H1 (cell line): ENCODE measurements at regions not wholly inside any gene's neighbourhood (a gene's known extent, or its start where the extent isn't known, plus 50 kb on each side); places are given as distances from the start of the nearest gene placed in this dataset.
"Not testable (repeated sequence)": the region's sequence is repeated elsewhere in the genome, so short reads cannot be mapped to it uniquely, and the experiment has no call there.

Source experiments
- CTCF ChIA-PET: fragments of 300-600 bp; sonication (Branson Sonifier 250); formaldehyde crosslinking; loops from one replicate; lab custom pipeline; 2021; ENCODE audit not compliant: partially characterized antibody; lab: Charles Lee
- POLR2A ChIA-PET: fragments of 300-600 bp; sonication (Branson Sonifier 250); formaldehyde crosslinking; loops from one replicate; lab custom pipeline; 2021; ENCODE audit warnings: inconsistent platforms; ENCODE audit not compliant: partially characterized antibody; lab: Charles Lee
- DNase-seq, 2 experiments: peaks; one replicate each; pipeline versions ENCODE4 v3.0.0 to v3.0.0-alpha.2; 2010 to 2022; ENCODE audit warnings: low spot score in 2 of 2, low read depth in 1 of 2, mixed read lengths in 1 of 2
- FAIRE-seq: peaks from 2 replicates; lab custom pipeline; 2011; peaks lifted over from hg19 to GRCh38; lab: Jason Lieb, UNC
- H2AFZ ChIP-seq: 2 replicates; pipeline ENCODE4 v1.8.1; 2012; ENCODE audit warnings: low read length, inconsistent platforms
- H2AK5ac ChIP-seq: 2 replicates; pipeline ENCODE4 v1.6.1; 2013; ENCODE audit warnings: low read depth, low read length
- H2BK120ac ChIP-seq: replicated peaks from 2 replicates; pipeline ENCODE3; 2013; ENCODE audit warnings: low read depth, low read length, inconsistent platforms
- H2BK12ac ChIP-seq: 2 replicates; pipeline ENCODE4 v1.6.1; 2013; ENCODE audit warnings: low read depth, low read length
- H2BK15ac ChIP-seq: 2 replicates; pipeline ENCODE4 v1.6.1; 2013; ENCODE audit warnings: low read length
- H2BK20ac ChIP-seq: 2 replicates; pipeline ENCODE4 v1.6.1; 2013; ENCODE audit warnings: low read length
- H2BK5ac ChIP-seq: 2 replicates; pipeline ENCODE4 v1.6.1; 2013; ENCODE audit warnings: low read depth, low read length
- H3K14ac ChIP-seq: 2 replicates; pipeline ENCODE4 v1.6.1; 2013; ENCODE audit warnings: inconsistent platforms; ENCODE audit not compliant: insufficient read length
- H3K18ac ChIP-seq: 2 replicates; pipeline ENCODE4 v1.6.1; 2013; ENCODE audit warnings: low read length; ENCODE audit errors: extremely low read depth
- H3K23ac ChIP-seq: 2 replicates; pipeline ENCODE4 v1.6.1; 2013; ENCODE audit warnings: inconsistent platforms; ENCODE audit not compliant: insufficient read length
- H3K23me2 ChIP-seq: 2 replicates; pipeline ENCODE4 v1.6.1; 2013; ENCODE audit warnings: low read depth, low read length
- H3K27ac ChIP-seq: 2 replicates; pipeline ENCODE4 v1.6.1; 2011; ENCODE audit warnings: low read depth, low read length, inconsistent platforms
- H3K27me3 ChIP-seq, 4 experiments: replicated peaks in 1 of 4; 1 replicate in 1 of 4; 2 replicates in 3 of 4; pipeline versions ENCODE4 v1.6.1 to v1.8.1; 2011 to 2013; ENCODE audit warnings: low read length in 3 of 4, mild to moderate bottlenecking in 3 of 4, inconsistent platforms in 2 of 4, mixed read lengths in 2 of 4, moderate library complexity in 1 of 4; ENCODE audit not compliant: control insufficient read depth in 3 of 4, insufficient read depth in 3 of 4; ENCODE audit errors: extremely low read depth in 1 of 4
- H3K36me3 ChIP-seq, 4 experiments: 2 replicates each; pipeline versions ENCODE4 v1.6.1 to v1.8.1; 2011 to 2013; ENCODE audit warnings: mild to moderate bottlenecking in 4 of 4, low read length in 3 of 4, moderate library complexity in 2 of 4, control low read depth in 1 of 4, inconsistent platforms in 1 of 4; ENCODE audit not compliant: insufficient read depth in 4 of 4, control insufficient read depth in 2 of 4
- H3K4ac ChIP-seq: replicated peaks from 2 replicates; pipeline ENCODE3; 2013; ENCODE audit warnings: low read length, low read depth, mixed read lengths, inconsistent platforms; ENCODE audit not compliant: insufficient read length
- H3K4me1 ChIP-seq, 4 experiments: replicated peaks in 1 of 4; 1 replicate in 1 of 4; 2 replicates in 3 of 4; pipeline versions ENCODE4 v1.6.1 to v1.8.1; 2011 to 2013; ENCODE audit warnings: low read length in 3 of 4, inconsistent platforms in 2 of 4, mixed read lengths in 1 of 4; ENCODE audit not compliant: insufficient read depth in 4 of 4, control insufficient read depth in 3 of 4
- H3K4me2 ChIP-seq, 2 experiments: 2 replicates each; pipeline versions ENCODE4 v1.6.1 to v1.8.1; 2011 to 2013; ENCODE audit warnings: low read depth in 2 of 2, low read length in 2 of 2, control low read depth in 1 of 2, inconsistent platforms in 1 of 2, mild to moderate bottlenecking in 1 of 2; ENCODE audit not compliant: insufficient read depth in 1 of 2
- H3K4me3 ChIP-seq, 4 experiments: fragments of 200-600, 300-600 bp in 1 of 4; sonication (generic), shearing (Covaris generic), sonication (Bioruptor Twin) in 1 of 4; 2 replicates each; pipeline versions ENCODE4 v1.5.1 to v1.8.1; 2011 to 2016; ENCODE audit warnings: low read length in 4 of 4, low read depth in 3 of 4, control low read depth in 2 of 4, inconsistent platforms in 2 of 4, mild to moderate bottlenecking in 2 of 4, mixed read lengths in 1 of 4, moderate library complexity in 1 of 4; ENCODE audit not compliant: insufficient read depth in 2 of 4; ENCODE audit errors: extremely low read depth in 1 of 4
- H3K56ac ChIP-seq: replicated peaks from 2 replicates; pipeline ENCODE3; 2013; ENCODE audit warnings: low read depth, mild to moderate bottlenecking, mixed read lengths, low read length, inconsistent platforms; ENCODE audit not compliant: insufficient read length
- H3K79me1 ChIP-seq: 2 replicates; pipeline ENCODE4 v1.6.1; 2013; ENCODE audit warnings: low read depth, low read length, control low read depth
- H3K79me2 ChIP-seq, 2 experiments: 2 replicates each; pipeline versions ENCODE4 v1.6.1 to v1.8.1; 2012 to 2013; ENCODE audit warnings: low read length in 2 of 2, mild to moderate bottlenecking in 2 of 2, inconsistent platforms in 1 of 2; ENCODE audit not compliant: insufficient read depth in 2 of 2, control insufficient read depth in 1 of 2
- H3K9ac ChIP-seq, 4 experiments: replicated peaks in 1 of 4; 1 replicate in 1 of 4; 2 replicates in 3 of 4; pipeline versions ENCODE4 v1.6.1 to v1.8.1; 2011 to 2013; ENCODE audit warnings: low read depth in 3 of 4, low read length in 3 of 4, control low read depth in 2 of 4, mild to moderate bottlenecking in 2 of 4, moderate library complexity in 2 of 4, inconsistent platforms in 1 of 4; ENCODE audit errors: extremely low read depth in 1 of 4
- H3K9me3 ChIP-seq, 2 experiments: 2 replicates each; pipeline versions ENCODE4 v1.6.1 to v1.8.1; 2012 to 2013; ENCODE audit warnings: mild to moderate bottlenecking in 2 of 2, moderate library complexity in 2 of 2, control low read depth in 1 of 2, inconsistent platforms in 1 of 2, low read depth in 1 of 2, low read length in 1 of 2, mixed read lengths in 1 of 2; ENCODE audit not compliant: insufficient read depth in 2 of 2
- H4K20me1 ChIP-seq, 2 experiments: replicated peaks in 1 of 2; 2 replicates each; pipeline versions ENCODE3 to v1.8.1; 2011 to 2013; ENCODE audit warnings: inconsistent platforms in 2 of 2, low read length in 2 of 2, mild to moderate bottlenecking in 1 of 2; ENCODE audit not compliant: insufficient read depth in 2 of 2, control insufficient read depth in 1 of 2
- H4K5ac ChIP-seq: 2 replicates; pipeline ENCODE4 v1.6.1; 2013; ENCODE audit warnings: low read length, low read depth, mixed read lengths, inconsistent platforms; ENCODE audit not compliant: insufficient read length
- H4K8ac ChIP-seq: 2 replicates; pipeline ENCODE4 v1.8.0; 2013; ENCODE audit warnings: mild to moderate bottlenecking, moderate library complexity, low read length, inconsistent platforms; ENCODE audit not compliant: insufficient read depth; ENCODE audit errors: extremely low read depth
- H4K91ac ChIP-seq: replicated peaks from 2 replicates; pipeline ENCODE3; 2013; ENCODE audit warnings: low read length, mixed read lengths, inconsistent platforms; ENCODE audit not compliant: insufficient read length
- WGBS, 2 experiments: shearing (Covaris generic) in 1 of 2; methylation state at CpG; one replicate each; pipeline versions ENCODE4 v1.1.6 to v1.1.7; 2013 to 2015; ENCODE audit warnings: low lambda C conversion rate in 2 of 2, mixed read lengths in 2 of 2, inconsistent platforms in 1 of 2, low coverage in 1 of 2, missing lambda C conversion rate in 1 of 2; ENCODE audit not compliant: insufficient replicate concordance in 2 of 2, insufficient coverage in 1 of 2, insufficient read length in 1 of 2; ENCODE audit errors: extremely low coverage in 1 of 2, missing lambda C conversion rate in 1 of 2; 5-methylcytosine and 5-hydroxymethylcytosine counted together

GRCh38 chr4:188740791-188741190 lies 601.5 kb downstream of the TRIML1 start:
- H3K4me1 ChIP-seq, H3K9me3 ChIP-seq, H3K27ac ChIP-seq, H3K9ac ChIP-seq, H2AK5ac ChIP-seq, H3K23ac ChIP-seq, H4K91ac ChIP-seq, H2BK12ac ChIP-seq, H4K8ac ChIP-seq, H2BK20ac ChIP-seq, H3K4me3 ChIP-seq, H3K56ac ChIP-seq, H3K23me2 ChIP-seq, POLR2A ChIA-PET, DNase-seq, CTCF ChIA-PET, H3K4me2 ChIP-seq, H4K20me1 ChIP-seq, H4K5ac ChIP-seq, FAIRE-seq, H2BK120ac ChIP-seq, H2AFZ ChIP-seq, H3K79me1 ChIP-seq, H3K4ac ChIP-seq, H2BK15ac ChIP-seq, H3K79me2 ChIP-seq, H3K14ac ChIP-seq, H3K36me3 ChIP-seq, H2BK5ac ChIP-seq, H3K27me3 ChIP-seq, H3K18ac ChIP-seq: not testable (repeated sequence)
- no CpG with 5 or more reads among the region's 1 CpG for WGBS, 2 experiments
